Lower lobe of right lung (tissue), 2 donors: ENCODE measurements at regions not wholly inside any gene's neighbourhood (a gene's known extent, or its start where the extent isn't known, plus 50 kb on each side); places are given as distances from the start of the nearest gene placed in this dataset.

Experiments
- ATAC-seq, 2 donors: fragments of 200-7000 bp; cut with Tn5 transposase; one replicate each; pipeline ENCODE4 v1.9.1; 2020 to 2022; ENCODE audit warnings: mild to moderate bottlenecking in 2 of 2, moderate library complexity in 2 of 2
- DNase-seq: peaks from one replicate; pipeline ENCODE4 v3.0.0-alpha.2; 2020
- H3K27ac ChIP-seq: fragments of 200-600 bp; one replicate; pipeline ENCODE4 v1.8.0; 2022
- H3K27me3 ChIP-seq: fragments of 200-600 bp; one replicate; pipeline ENCODE4 v1.8.0; 2022; ENCODE audit warnings: low read depth
- H3K36me3 ChIP-seq: fragments of 200-600 bp; one replicate; pipeline ENCODE4 v1.8.0; 2022; ENCODE audit warnings: mild to moderate bottlenecking
- H3K4me1 ChIP-seq: fragments of 200-600 bp; one replicate; pipeline ENCODE4 v1.8.0; 2022
- H3K4me3 ChIP-seq: fragments of 200-600 bp; one replicate; pipeline ENCODE4 v1.8.0; 2022; ENCODE audit warnings: mild to moderate bottlenecking
- H3K9me3 ChIP-seq: fragments of 200-600 bp; one replicate; pipeline ENCODE4 v1.8.0; 2022
- CTCF ChIP-seq: fragments of 200-600 bp; IDR thresholded peaks from one replicate; pipeline ENCODE4 v1.8.0; 2022; ENCODE audit warnings: antibody characterized with exemption, mild to moderate bottlenecking
- intact Hi-C: fragments of 100-400 bp; cut with DNase I; formaldehyde crosslinking; loops from one replicate; pipeline ENCODE4 v1.11.0; 2022
- donor health status: DM: no; HTN: yes; CAD: no; lungs with severe emphysema.

GRCh38 chr1:114310695-114311271, 157.1 kb upstream of the SYT6 start:
- H3K27me3 ChIP-seq = no peaks in the 10 kb centered on the region
- intact Hi-C loops = no loop called here
- no peak for ATAC-seq
- H3K4me1 ChIP-seq = no peaks in the 10 kb centered on the region
- no peaks in the 10 kb centered on the region for H3K36me3 ChIP-seq
- TF ChIP-seq CTCF = no peak
- no peak for DNase-seq
- H3K9me3 ChIP-seq = no peaks in the 10 kb centered on the region
- no peak overlapping the region for H3K4me3 ChIP-seq
- no peak overlapping the region for H3K27ac ChIP-seq

GRCh38 chr1:114302821-114303220, 149.2 kb upstream of the SYT6 start:
- TF ChIP-seq CTCF = no peak
- Histone ChIP-seq H3K36me3 (no peaks in the 10 kb centered on the region), H3K9me3 (no peaks in the 10 kb centered on the region), H3K27me3 (no peaks in the 10 kb centered on the region), H3K4me1 (no peaks in the 10 kb centered on the region), H3K4me3 (no peak overlapping the region), H3K27ac (no peak overlapping the region)
- DNase-seq (no peak), ATAC-seq (no peak)
- intact Hi-C loops = no loop called here

- TF ChIP-seq CTCF = no peak
- Histone ChIP-seq H3K9me3 (no peaks in the 10 kb centered on the region), H3K4me1 (no peaks in the 10 kb centered on the region), H3K27ac (no peak overlapping the region), H3K36me3 (no peaks in the 10 kb centered on the region), H3K27me3 (no peaks in the 10 kb centered on the region), H3K4me3 (no peak overlapping the region)
- intact Hi-C loops = no loop called here
- DNase-seq = no peak
- peak in 1 of 2 donors; percentile 57 for ATAC-seq
These were observed 145.8 kb upstream of the SYT6 start for GRCh38 chr1:114299331-114299975.

- Histone ChIP-seq H3K4me1 (no peaks in the 10 kb centered on the region), H3K4me3 (no peak overlapping the region), H3K9me3 (no peaks in the 10 kb centered on the region), H3K27ac (no peak overlapping the region), H3K36me3 (no peaks in the 10 kb centered on the region), H3K27me3 (no peaks in the 10 kb centered on the region)
- intact Hi-C loops = no loop called here
- DNase-seq (no peak), ATAC-seq (no peak)
- TF ChIP-seq CTCF = no peak
These were observed 144.3 kb upstream of the SYT6 start for GRCh38 chr1:114298008-114298407.

- no peak overlapping the region for H3K27ac ChIP-seq
- intact Hi-C loops = no loop called here
- H3K4me1 ChIP-seq = no peaks in the 10 kb centered on the region
- TF ChIP-seq CTCF = no peak
- H3K36me3 ChIP-seq = no peaks in the 10 kb centered on the region
- no peak for ATAC-seq
- H3K9me3 ChIP-seq = no peaks in the 10 kb centered on the region
- no peak for DNase-seq
- H3K27me3 ChIP-seq = no peaks in the 10 kb centered on the region
- H3K4me3 ChIP-seq = no peak overlapping the region
These were observed 142.7 kb upstream of the SYT6 start for GRCh38 chr1:114296413-114296812.
